HG02870 (cell line): ENCODE measurements at regions not wholly inside any gene's neighbourhood (a gene's known extent, or its start where the extent isn't known, plus 50 kb on each side); places are given as distances from the start of the nearest gene placed in this dataset.
A peak's percentile ranks its signal among the peaks of the same experiment; 100 is the strongest.
"Not testable (repeated sequence)": the region's sequence is repeated elsewhere in the genome, so short reads cannot be mapped to it uniquely, and the experiment has no call there.

Experiments used
- ATAC-seq: cut with Tn5 transposase; IDR thresholded peaks from one replicate; pipeline ENCODE4 v1.9.1; 2021; ENCODE audit warnings: mild to moderate bottlenecking, moderate library complexity; ENCODE audit not compliant: unreplicated experiment

- ATAC-seq: no peak
These were observed 240.0 kb upstream of the TMEM132C start for GRCh38 chr12:128026696-128027574.

- ATAC-seq: no peak
These were observed 233.5 kb upstream of the TMEM132C start for GRCh38 chr12:128033473-128033872.

GRCh38 chr12:128040971-128041370, 226.0 kb upstream of the TMEM132C start:
- ATAC-seq: no peak

- not testable (repeated sequence) for ATAC-seq
These were observed 224.7 kb upstream of the TMEM132C start for GRCh38 chr12:128042283-128042682.

DNA sequence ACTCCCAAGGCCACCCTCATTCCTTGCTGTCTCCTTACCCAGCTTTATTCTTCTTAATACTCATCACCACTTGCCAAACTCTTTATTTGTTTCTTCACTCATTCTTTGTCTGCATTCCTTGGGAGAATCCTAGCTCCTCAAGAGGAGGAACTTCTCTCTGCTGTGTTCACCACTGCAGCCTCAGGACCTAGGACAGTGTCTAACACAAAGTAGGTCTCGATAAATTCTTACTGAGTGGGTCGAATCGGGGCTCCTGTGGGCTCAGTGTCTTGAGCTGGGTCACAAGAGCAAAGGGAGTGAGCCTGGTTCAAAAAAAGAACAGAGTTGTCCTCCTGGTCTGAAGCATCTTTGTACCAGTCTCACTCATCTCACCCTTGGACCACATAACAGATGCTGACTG, 224.1 kb upstream of the TMEM132C start:
- no peak for ATAC-seq

GRCh38 chr12:128043317-128043716, 223.7 kb upstream of the TMEM132C start:
- ATAC-seq: no peak

GRCh38 chr12:128047266-128048060, 219.5 kb upstream of the TMEM132C start:
- ATAC-seq: no peak

DNA sequence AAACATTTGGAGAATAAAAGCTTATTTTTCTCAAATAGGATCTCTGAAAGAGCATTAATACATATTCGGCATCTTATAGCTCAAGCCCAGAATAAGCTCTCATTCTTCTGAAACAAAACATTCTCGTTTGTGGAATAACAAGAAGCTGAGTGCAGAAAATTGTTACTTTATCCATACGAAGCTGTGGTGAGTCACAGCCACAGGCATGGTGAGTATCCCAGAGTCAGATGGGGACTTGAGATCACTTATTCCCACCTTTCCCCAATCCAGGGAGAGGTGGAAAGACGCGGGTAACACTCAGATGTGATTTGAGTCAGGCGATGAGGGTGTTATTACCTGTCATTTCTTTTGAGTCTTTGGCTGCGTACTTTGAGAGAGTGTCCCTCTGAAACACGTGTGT, 214.6 kb upstream of the TMEM132C start:
- ATAC-seq: no peak

DNA sequence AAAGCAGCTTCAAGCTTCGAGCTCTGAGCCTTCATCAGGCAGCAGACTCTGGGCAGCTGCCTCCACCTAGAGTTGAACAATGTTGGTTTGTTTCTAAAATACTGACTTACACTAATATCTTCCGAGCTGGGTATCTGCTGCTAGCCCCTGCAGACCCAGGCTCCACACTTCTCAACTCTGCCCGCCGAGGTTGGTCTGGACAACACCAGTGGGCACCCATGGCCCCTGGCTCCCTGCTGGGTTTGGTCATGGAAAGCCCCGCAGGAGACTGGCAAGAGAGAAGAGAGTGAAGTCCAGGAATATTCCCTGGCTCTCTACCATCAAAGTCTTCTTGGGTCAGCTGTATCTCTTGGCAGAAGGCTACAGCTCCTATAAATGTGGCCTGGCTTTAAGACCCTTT, 214.2 kb upstream of the TMEM132C start:
- ATAC-seq: no peak

GRCh38 chr12:128055567-128055966, 211.4 kb upstream of the TMEM132C start:
- no peak for ATAC-seq

GRCh38 chr12:128056136-128056801, 210.7 kb upstream of the TMEM132C start:
- no peak for ATAC-seq

- no peak for ATAC-seq
These were observed 209.4 kb upstream of the TMEM132C start for GRCh38 chr12:128057586-128057985.

DNA sequence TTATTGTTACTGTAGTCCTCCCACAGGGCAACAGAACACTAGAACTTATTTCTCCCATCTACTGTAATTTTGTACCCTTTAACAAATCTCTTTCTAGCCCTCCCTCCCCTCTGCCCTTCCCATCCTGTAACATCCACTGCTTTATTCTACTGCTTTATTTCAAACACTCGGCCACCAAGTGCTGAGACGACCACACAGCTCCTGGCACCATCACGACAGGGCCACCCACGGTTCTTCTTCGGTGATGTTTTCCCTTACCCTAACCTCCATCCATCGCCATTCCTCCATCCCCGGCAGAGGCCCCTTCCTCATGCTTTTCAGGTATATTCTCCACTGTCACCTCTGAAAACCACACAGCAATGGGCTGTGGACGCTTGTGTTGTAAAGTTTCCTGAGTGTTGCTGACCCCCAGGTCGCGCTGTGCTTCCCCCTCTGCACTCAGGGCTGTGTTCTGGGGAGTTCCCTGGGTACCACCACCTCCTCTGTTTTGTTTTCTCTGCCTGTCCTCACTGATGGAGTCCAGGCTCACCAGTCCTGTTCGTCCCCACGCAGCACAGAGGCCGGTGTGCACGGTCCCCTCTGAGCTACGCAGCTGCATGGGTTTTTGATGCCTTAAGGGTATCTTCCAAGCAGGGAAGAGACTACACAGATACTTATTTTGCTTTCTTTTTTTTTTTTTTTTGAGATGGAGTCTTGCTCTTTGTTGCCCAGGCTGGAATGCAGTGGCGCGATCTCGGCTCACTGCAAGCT, 207.2 kb upstream of the TMEM132C start:
- no peak for ATAC-seq

- no peak for ATAC-seq
These were observed 198.8 kb upstream of the TMEM132C start for GRCh38 chr12:128068211-128068610.

DNA sequence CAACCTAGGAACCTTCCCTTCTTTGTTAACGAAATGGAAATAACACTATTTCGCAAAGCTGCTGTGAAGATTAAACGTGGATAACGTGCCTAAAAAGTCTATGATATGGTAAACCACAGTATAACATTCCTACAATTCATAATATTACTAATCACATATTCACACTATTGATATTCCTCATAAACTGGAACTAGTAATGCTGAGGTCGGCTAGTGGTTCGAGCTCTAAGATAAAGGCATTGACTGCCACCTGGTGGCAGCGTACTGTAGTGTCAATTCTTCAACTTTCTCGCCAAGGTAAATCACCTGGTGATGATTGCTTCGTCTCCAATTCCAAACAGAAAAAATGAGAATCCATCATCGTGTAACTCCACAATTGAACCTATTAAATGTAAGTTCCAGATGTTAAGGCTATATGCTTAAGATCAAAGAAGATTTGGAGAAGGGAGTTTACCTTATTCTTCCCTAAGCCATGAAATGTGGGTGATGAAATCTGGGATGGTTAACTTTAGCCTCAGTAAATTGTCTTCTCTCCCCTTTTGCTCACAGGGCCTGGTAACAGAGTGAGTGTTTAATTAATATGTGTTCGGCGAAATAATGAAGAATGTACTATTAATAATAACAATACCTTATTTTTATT, 197.5 kb upstream of the TMEM132C start:
- peak; percentile 55 for ATAC-seq

DNA sequence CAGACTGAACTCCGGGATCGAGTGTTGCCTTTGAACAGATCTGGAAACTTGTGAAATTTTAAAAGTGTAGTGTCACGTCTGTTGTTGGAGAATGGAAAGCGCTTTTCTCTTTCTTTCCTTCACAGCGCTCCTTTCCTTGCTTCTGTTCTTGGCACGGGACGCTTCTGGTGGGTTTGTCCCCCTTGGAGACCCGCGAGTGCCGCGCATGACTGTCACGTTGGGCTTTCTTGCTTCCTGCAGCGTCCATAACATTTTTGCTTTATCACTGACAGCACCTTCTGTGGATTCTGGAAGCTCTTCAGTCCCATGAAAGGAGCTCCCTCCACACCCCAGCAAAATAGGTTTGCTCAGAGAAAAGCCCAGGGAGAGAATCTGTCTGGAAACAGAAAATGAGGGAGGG, 193.0 kb upstream of the TMEM132C start:
- ATAC-seq: no peak

DNA sequence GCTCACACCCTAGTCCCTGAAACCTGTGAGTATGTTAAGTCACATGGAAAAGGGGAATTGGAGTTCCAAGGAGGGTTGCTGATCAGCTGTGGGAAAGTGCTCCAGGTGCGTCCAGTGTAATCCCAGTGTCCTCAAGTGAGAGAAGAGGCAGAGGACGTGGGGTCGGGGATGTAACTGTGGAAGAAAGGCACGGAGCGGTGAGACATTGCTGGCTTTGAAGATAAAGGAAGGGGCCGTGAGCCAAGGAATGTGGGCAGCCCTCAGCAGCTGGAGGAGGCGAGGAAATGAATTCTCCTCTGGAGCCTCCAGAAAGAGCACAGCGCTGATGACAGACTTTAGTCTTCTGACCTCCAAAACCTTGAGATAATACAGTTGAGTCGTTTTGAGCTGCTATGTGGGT, 191.6 kb upstream of the TMEM132C start:
- no peak for ATAC-seq

DNA sequence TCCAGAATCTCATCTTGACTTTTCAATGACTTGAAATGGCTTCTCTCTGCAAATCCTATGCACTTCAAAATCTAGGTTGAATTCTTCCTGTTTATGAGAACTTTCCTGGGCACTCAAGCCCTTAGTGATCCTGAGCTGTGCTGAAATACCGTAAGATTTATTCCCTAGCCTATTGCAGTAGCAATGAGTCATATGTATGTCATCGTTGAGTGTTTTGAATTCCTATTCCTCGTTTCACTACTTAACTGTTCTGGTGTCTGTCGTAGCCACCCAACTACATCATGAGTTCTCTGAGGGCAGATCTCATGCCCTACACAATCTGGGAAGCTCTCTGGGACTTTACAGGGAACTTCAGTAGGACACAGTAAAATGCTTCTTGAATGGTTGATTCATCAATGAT, 190.8 kb upstream of the TMEM132C start:
- ATAC-seq: no peak

- ATAC-seq: no peak
These were observed 189.6 kb upstream of the TMEM132C start for GRCh38 chr12:128077211-128077916.

- ATAC-seq: no peak
These were observed 189.1 kb upstream of the TMEM132C start for GRCh38 chr12:128077917-128078298.
